HepG2 (cell line): ENCODE measurements at regions not wholly inside any gene's neighbourhood (a gene's known extent, or its start where the extent isn't known, plus 50 kb on each side); places are given as distances from the start of the nearest gene placed in this dataset.

ENCODE experiments used
- ATAC-seq: fragments of 200-7000 bp; cut with Tn5 transposase; 3 replicates; pipeline ENCODE4 v1.9.1; 2020; ENCODE audit warnings: mild to moderate bottlenecking, moderate library complexity
- BruUV-seq: library from RNA; stranded (reverse); fragments of 400-500 nt; replicated peaks from 2 replicates; lab custom pipeline; 2021; lab: Mats Ljungman, UMichigan
- CTCF ChIA-PET: fragments of 300-600 bp; formaldehyde crosslinking; extraction: SDS; loops from one replicate; lab custom pipeline; 2021; ENCODE audit warnings: low total read pairs, inconsistent platforms, low intra/inter-chr PET ratio; lab: Yijun Ruan, JAX
- POLR2A ChIA-PET: fragments of 350-600 bp; sonication (Branson Sonifier 250); formaldehyde crosslinking; loops from one replicate; lab custom pipeline; 2020; ENCODE audit warnings: antibody characterized with exemption, inconsistent platforms; lab: Yijun Ruan, JAX
- DNase-seq: peaks from one replicate; pipeline ENCODE4 v3.0.0-alpha.2; 2015; ENCODE audit warnings: low spot score
- FAIRE-seq: peaks from 3 replicates; lab custom pipeline; 2011; peaks lifted over from hg19 to GRCh38; lab: Jason Lieb, UNC
- H2AFZ ChIP-seq: one replicate; pipeline ENCODE4 v1.6.1; 2011; ENCODE audit warnings: low read length, inconsistent platforms
- H3K27ac ChIP-seq: fragments of 300-600 bp; 3 replicates; pipeline ENCODE4 v1.8.0; 2011; ENCODE audit warnings: mixed run types, mild to moderate bottlenecking, mixed read lengths, low read length, inconsistent platforms; ENCODE audit not compliant: insufficient read depth; ENCODE audit errors: extremely low read length
- H3K27me3 ChIP-seq, 2 experiments: fragments of 200-600 bp in 1 of 2; 2 replicates in 1 of 2; 3 replicates in 1 of 2; pipeline versions ENCODE4 v1.6.0 to v1.8.0; 2011; ENCODE audit warnings: low read length in 2 of 2, mild to moderate bottlenecking in 2 of 2, moderate library complexity in 2 of 2, inconsistent platforms in 1 of 2; ENCODE audit not compliant: insufficient read depth in 2 of 2, control insufficient read depth in 1 of 2
- H3K36me3 ChIP-seq, 2 experiments: fragments of 200-600 bp in 1 of 2; replicated peaks in 1 of 2; 2 replicates in 1 of 2; 3 replicates in 1 of 2; pipeline versions ENCODE4 v1.5.1 to v1.8.0; 2011; ENCODE audit warnings: low read length in 2 of 2, inconsistent platforms in 1 of 2; ENCODE audit not compliant: insufficient read depth in 2 of 2, control insufficient read depth in 1 of 2
- H3K4me1 ChIP-seq: 2 replicates; pipeline ENCODE4 v1.5.1; 2012; ENCODE audit warnings: low read length, inconsistent platforms; ENCODE audit not compliant: insufficient read depth
- H3K4me2 ChIP-seq: 2 replicates; pipeline ENCODE4 v1.6.0; 2011; ENCODE audit warnings: low read depth, low read length, inconsistent platforms
- H3K4me3 ChIP-seq, 3 experiments: fragments of 200-600 bp in 1 of 3; sonication (generic), shearing (Covaris generic) in 1 of 3; replicated peaks in 1 of 3; 2 replicates each; pipeline ENCODE4 v1.5.1; 2011 to 2016; ENCODE audit warnings: low read length in 3 of 3, inconsistent platforms in 2 of 3, low read depth in 2 of 3, mild to moderate bottlenecking in 2 of 3, control low read depth in 1 of 3, mixed read lengths in 1 of 3; ENCODE audit not compliant: insufficient read depth in 1 of 3
- H3K79me2 ChIP-seq: one replicate; pipeline ENCODE4 v1.6.1; 2011; ENCODE audit warnings: low read length, inconsistent platforms; ENCODE audit not compliant: insufficient read depth
- H3K9ac ChIP-seq: 2 replicates; pipeline ENCODE4 v1.6.0; 2011; ENCODE audit warnings: mild to moderate bottlenecking, low read depth, low read length, inconsistent platforms; ENCODE audit not compliant: insufficient read depth
- H3K9me3 ChIP-seq: 2 replicates; pipeline ENCODE4 v1.5.1; 2012; ENCODE audit warnings: mild to moderate bottlenecking, low read length
- H4K20me1 ChIP-seq: 2 replicates; pipeline ENCODE4 v1.6.0; 2011; ENCODE audit warnings: inconsistent platforms, mild to moderate bottlenecking, low read length, moderate library complexity; ENCODE audit not compliant: insufficient read depth
- ARNTL ChIP-seq: sonication (generic); formaldehyde crosslinking; IDR thresholded peaks from 2 replicates; pipeline ENCODE4 v1.4.0; 2020; ENCODE audit warnings: mild to moderate bottlenecking, missing genetic modification reagents
- CBFB ChIP-seq: sonication (generic); formaldehyde crosslinking; IDR thresholded peaks from 2 replicates; pipeline ENCODE4 v1.4.0; 2020; ENCODE audit warnings: missing genetic modification reagents
- FOXC1 ChIP-seq: sonication (generic); formaldehyde crosslinking; IDR thresholded peaks from 2 replicates; pipeline ENCODE4 v1.8.0; 2022; ENCODE audit warnings: mild to moderate bottlenecking, missing genetic modification reagents, borderline replicate concordance
- KDM2A ChIP-seq: sonication (generic); formaldehyde crosslinking; IDR thresholded peaks from 2 replicates; pipeline ENCODE4 v1.4.0; 2020; ENCODE audit warnings: low read depth, missing genetic modification reagents, borderline replicate concordance
- MYNN ChIP-seq: sonication (generic); formaldehyde crosslinking; IDR thresholded peaks from 2 replicates; pipeline ENCODE4 v1.4.0; 2020; ENCODE audit warnings: mild to moderate bottlenecking, low read depth, missing genetic modification reagents
- NR2F6 ChIP-seq, 2 experiments: IDR thresholded peaks; 2 replicates each; pipeline ENCODE4 v1.6.1; 2016; ENCODE audit warnings: antibody characterized with exemption in 1 of 2, mild to moderate bottlenecking in 1 of 2
- PATZ1 ChIP-seq: sonication (generic); formaldehyde crosslinking; IDR thresholded peaks from 2 replicates; pipeline ENCODE4 v1.4.0; 2020; ENCODE audit warnings: missing genetic modification reagents
- PHF21A ChIP-seq: sonication (generic); formaldehyde crosslinking; IDR thresholded peaks from 2 replicates; pipeline ENCODE4 v1.5.0; 2020; ENCODE audit warnings: mild to moderate bottlenecking, missing genetic modification reagents
- SYNCRIP ChIP-seq: fragments of 200-400 bp; formaldehyde crosslinking; IDR thresholded peaks from 2 replicates; pipeline ENCODE4 v1.6.1; 2018; ENCODE audit warnings: mild to moderate bottlenecking, low read depth, low read length; ENCODE audit not compliant: insufficient read depth
- ZBTB25 ChIP-seq: IDR thresholded peaks from 2 replicates; pipeline ENCODE4 v1.6.1; 2018; ENCODE audit warnings: missing genetic modification reagents
- ZC3H13 ChIP-seq: sonication (generic); formaldehyde crosslinking; IDR thresholded peaks from 2 replicates; pipeline ENCODE4 v1.8.1; 2023; ENCODE audit warnings: mild to moderate bottlenecking, missing genetic modification reagents, moderate library complexity
- ZKSCAN1 ChIP-seq: fragments of 150-350 bp; IDR thresholded peaks from 2 replicates; pipeline ENCODE4 v1.6.1; 2014; ENCODE audit warnings: low read length
- ZNF354B ChIP-seq: sonication (generic); formaldehyde crosslinking; IDR thresholded peaks from 2 replicates; pipeline ENCODE4 v1.8.0; 2022; ENCODE audit warnings: mild to moderate bottlenecking, missing genetic modification reagents
- ZNF432 ChIP-seq: sonication (generic); formaldehyde crosslinking; IDR thresholded peaks from 2 replicates; pipeline ENCODE4 v1.5.0; 2020; ENCODE audit warnings: missing genetic modification reagents, mild to moderate bottlenecking, borderline replicate concordance
- ZNF563 ChIP-seq: sonication (generic); formaldehyde crosslinking; IDR thresholded peaks from 2 replicates; pipeline ENCODE4 v1.8.0; 2022; ENCODE audit warnings: mild to moderate bottlenecking, moderate library complexity, missing genetic modification reagents
- ZNF747 ChIP-seq: sonication (generic); formaldehyde crosslinking; IDR thresholded peaks from 2 replicates; pipeline ENCODE4 v1.8.1; 2023; ENCODE audit warnings: missing genetic modification reagents, mild to moderate bottlenecking, borderline replicate concordance
- ZNF816 ChIP-seq: sonication (generic); formaldehyde crosslinking; IDR thresholded peaks from 2 replicates; pipeline ENCODE4 v1.8.0; 2022; ENCODE audit warnings: missing genetic modification reagents, mild to moderate bottlenecking, borderline replicate concordance
- ZSCAN20 ChIP-seq: sonication (generic); formaldehyde crosslinking; IDR thresholded peaks from 2 replicates; pipeline ENCODE4 v1.4.0; 2020; ENCODE audit warnings: missing genetic modification reagents, mild to moderate bottlenecking, borderline replicate concordance
- WGBS: methylation state at CpG from one replicate; pipeline ENCODE4 v1.1.6; 2017; ENCODE audit warnings: low lambda C conversion rate; 5-methylcytosine and 5-hydroxymethylcytosine counted together
- in situ Hi-C: cut with HindIII; loops from 2 replicates; pipeline ENCODE4 v1.10.0; 2017; ENCODE audit warnings: low pct_unique_long_range_greater_than_20kb; ENCODE audit not compliant: extremely low pct_ligation_motif_present
- intact Hi-C: fragments of 100-400 bp; cut with micrococcal nuclease; formaldehyde crosslinking; loops from one replicate; pipeline ENCODE4 v1.10.0; 2022; ENCODE audit not compliant: unreplicated experiment
- TF ChIP-seq, protein P1 (sequence below): sonication (generic); formaldehyde crosslinking; IDR thresholded peaks from 2 replicates; pipeline ENCODE4 v1.4.0; 2020; ENCODE audit warnings: mild to moderate bottlenecking, missing genetic modification reagents

GRCh38 chr18:57961411-57961810 is 82.6 kb upstream of the NEDD4L start (continued):
- TF ChIP-seq PATZ1 (CRISPR knock-in tag) (no peak), ZBTB25 (CRISPR knock-in tag) (no peak), CBFB (CRISPR knock-in tag) (no peak), MYNN (no peak), ZNF563 (CRISPR knock-in tag) (no peak), PHF21A (CRISPR knock-in tag) (no peak), ZSCAN20 (CRISPR knock-in tag) (no peak)

- Histone ChIP-seq H3K27me3 (no peaks in the 10 kb centered on the region), H4K20me1 (no peaks in the 10 kb centered on the region), H3K4me1 (peaks cover 30% of the 10 kb centered on the region), H2AFZ (no peak overlapping the region), H3K79me2 (no peaks in the 10 kb centered on the region), H3K9me3 (no peaks in the 10 kb centered on the region), H3K36me3 (no peaks in the 10 kb centered on the region), H3K27ac (no peak overlapping the region), H3K4me2 (peak overlapping the region; percentile 54), H3K9ac (no peak overlapping the region), H3K4me3 (no peak overlapping the region; a peak in 1 of 6 replicates)
- CTCF ChIA-PET: interaction anchor here (1.1 to 1.4 kb wide), 2 partner anchors 84 to 162 kb away, joined by 7 to 8 read pairs; partner anchors contain the start of gene NEDD4L
- in situ Hi-C loops: loop anchor here (10.0 kb wide), 3 partner anchors 166 to 536 kb away; no protein-coding TSS in a partner anchor
- WGBS: 8% methylated on average over 3 of the region's 3 CpGs
- DNase-seq (peak; percentile 66), FAIRE-seq (peak; percentile 90), ATAC-seq (peak; percentile 96)
- intact Hi-C loops: loop anchor here (1.0 to 5.0 kb wide), 4 partner anchors 77 to 433 kb away; no protein-coding TSS in a partner anchor
- BruUV-seq: no TSS peak
- POLR2A ChIA-PET: interaction anchor here (0.8 to 1.2 kb wide), 5 partner anchors 46 to 538 kb away, joined by 3 to 7 read pairs (median 3); no protein-coding TSS in a partner anchor
- no peak for TF ChIP-seq ZNF354B (CRISPR knock-in tag)
- TF ChIP-seq ZNF816: no peak
- no peak for TF ChIP-seq FOXC1 (CRISPR knock-in tag)
- TF ChIP-seq ZNF747 (CRISPR knock-in tag): no peak
- no peak for TF ChIP-seq ZC3H13 (CRISPR knock-in tag)
- TF ChIP-seq ZKSCAN1: no peak
- TF ChIP-seq, protein P1, sequence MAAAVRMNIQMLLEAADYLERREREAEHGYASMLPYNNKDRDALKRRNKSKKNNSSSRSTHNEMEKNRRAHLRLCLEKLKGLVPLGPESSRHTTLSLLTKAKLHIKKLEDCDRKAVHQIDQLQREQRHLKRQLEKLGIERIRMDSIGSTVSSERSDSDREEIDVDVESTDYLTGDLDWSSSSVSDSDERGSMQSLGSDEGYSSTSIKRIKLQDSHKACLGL (CRISPR knock-in tag): no peak
- TF ChIP-seq NR2F6 (IDR thresholded peaks at IDR 0.05): no peak
- peak; percentile 38; the same call in 1 of the 2 replicates for TF ChIP-seq NR2F6 (CRISPR knock-in tag; IDR thresholded peaks at IDR 0.05)
- peak; percentile 34; the same call in 1 of the 2 replicates for TF ChIP-seq KDM2A (CRISPR knock-in tag)
- TF ChIP-seq ARNTL (CRISPR knock-in tag): no peak
- no peak for TF ChIP-seq PATZ1 (CRISPR knock-in tag)
- TF ChIP-seq ZNF432 (CRISPR knock-in tag): no peak
- no peak for TF ChIP-seq SYNCRIP
Observed at GRCh38 chr18:57959278-57959677, 84.7 kb upstream of the NEDD4L start.
